ENCODE measurements at regions not wholly inside any gene's neighbourhood (a gene's known extent, or its start where the extent isn't known, plus 50 kb on each side); places are given as distances from the start of the nearest gene placed in this dataset.

DNA sequence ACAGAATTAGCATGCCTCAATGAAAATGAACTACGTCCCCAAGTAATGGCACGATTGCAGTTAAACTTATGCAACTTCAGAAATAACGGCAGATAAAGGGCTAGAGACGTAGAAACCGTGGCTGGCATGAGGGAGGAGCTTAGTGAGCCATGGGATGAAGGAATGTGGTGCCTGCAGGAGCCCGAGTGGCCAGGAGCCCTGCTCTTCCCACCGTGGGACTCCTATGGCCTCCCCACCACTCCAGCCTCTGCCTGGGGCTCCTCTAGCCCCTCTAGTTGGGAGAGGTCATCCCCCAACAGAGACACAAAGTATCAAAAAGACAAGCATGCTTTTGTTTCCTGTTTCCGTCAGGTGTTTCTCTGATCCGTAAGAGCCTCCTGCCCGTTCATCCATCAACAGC, 75.1 kb upstream of the BHLHE23 start:
- DNase-seq (no peak), ATAC-seq (no peak)
- Mint-ChIP-seq H3K27ac (no peak overlapping the region), H3K4me3 (no peak overlapping the region), H3K9me3 (peaks cover 24% of the 10 kb centered on the region), H3K36me3 (ENCODE audit: low read depth) (peaks cover 3% of the 10 kb centered on the region), H3K27me3 (peaks cover 22% of the 10 kb centered on the region), H3K4me1 (no peaks in the 10 kb centered on the region)

DNA sequence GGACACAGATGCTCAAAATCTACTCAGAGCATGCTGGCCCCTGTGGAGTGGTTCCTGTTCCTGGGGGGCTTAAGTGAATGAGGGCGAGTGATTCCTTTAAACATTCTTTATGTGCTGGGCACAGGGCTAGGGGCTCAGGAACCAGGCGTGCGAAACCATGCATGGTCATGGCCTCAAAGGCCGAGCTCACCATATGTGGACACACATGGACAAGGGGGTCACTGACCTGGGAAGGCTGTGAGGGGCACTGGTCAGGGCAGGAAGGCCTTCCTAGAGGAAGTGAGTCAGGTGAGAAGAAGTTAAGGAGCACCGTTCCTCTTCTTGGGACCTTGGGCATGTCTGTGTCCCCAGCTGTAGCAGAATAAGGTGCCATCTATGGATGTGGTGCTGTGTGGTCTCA, 74.6 kb upstream of the BHLHE23 start:
- ATAC-seq (no peak), DNase-seq (no peak)
- Mint-ChIP-seq H3K9me3 (peaks cover 29% of the 10 kb centered on the region), H3K4me3 (no peak overlapping the region), H3K4me1 (no peaks in the 10 kb centered on the region), H3K36me3 (ENCODE audit: low read depth) (peaks cover 3% of the 10 kb centered on the region), H3K27ac (no peak overlapping the region), H3K27me3 (peaks cover 24% of the 10 kb centered on the region)

DNA sequence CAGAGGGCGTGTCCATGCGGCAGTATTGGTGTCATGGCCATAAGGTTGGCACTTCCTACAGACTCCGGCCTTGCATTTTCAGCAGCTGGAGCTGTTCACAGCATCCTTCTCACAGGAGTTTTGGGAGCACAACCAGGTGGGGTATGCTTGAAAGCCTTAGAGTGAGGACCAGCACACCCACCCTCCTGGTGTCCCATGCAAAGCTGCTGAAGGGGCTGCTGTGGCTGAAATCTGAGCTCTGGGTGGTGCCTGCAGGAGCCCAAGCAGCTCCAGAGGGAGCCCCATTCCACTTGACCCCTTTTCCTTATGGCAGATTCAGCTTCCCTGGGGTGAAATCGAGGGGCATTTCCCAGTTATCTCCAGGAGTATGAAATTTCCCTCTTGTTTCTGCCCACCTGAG, 74.0 kb upstream of the BHLHE23 start:
- Mint-ChIP-seq H3K27me3 (peaks cover 27% of the 10 kb centered on the region), H3K9me3 (peaks cover 33% of the 10 kb centered on the region), H3K4me1 (no peaks in the 10 kb centered on the region), H3K27ac (no peak overlapping the region), H3K36me3 (ENCODE audit: low read depth) (peaks cover 3% of the 10 kb centered on the region), H3K4me3 (no peak overlapping the region)
- ATAC-seq = no peak
- DNase-seq = no peak

DNA sequence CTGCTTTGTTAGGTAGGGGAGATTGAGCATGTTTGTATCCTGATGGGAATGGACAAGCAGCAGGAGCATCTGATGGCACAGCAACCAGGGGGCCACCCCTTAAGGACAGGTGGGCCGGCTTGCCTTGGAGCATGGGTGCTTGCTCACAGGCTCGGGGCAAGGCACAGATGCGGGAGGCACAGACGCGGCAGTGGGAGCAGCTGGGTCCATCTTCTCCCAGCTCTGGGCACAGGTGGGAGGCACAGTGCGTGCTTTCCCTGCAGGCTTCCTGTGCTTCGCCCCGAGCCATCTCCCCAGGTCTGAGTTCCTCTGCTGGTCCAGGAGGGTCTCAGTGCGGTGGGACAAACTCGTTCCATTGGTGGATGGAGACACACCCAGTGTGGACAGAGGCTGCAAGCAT, 73.6 kb upstream of the BHLHE23 start:
- ATAC-seq (no peak), DNase-seq (no peak)
- Mint-ChIP-seq H3K4me3 (no peak overlapping the region), H3K4me1 (no peaks in the 10 kb centered on the region), H3K27ac (no peak overlapping the region), H3K36me3 (ENCODE audit: low read depth) (peaks cover 3% of the 10 kb centered on the region), H3K27me3 (peaks cover 29% of the 10 kb centered on the region), H3K9me3 (peaks cover 33% of the 10 kb centered on the region)

DNA sequence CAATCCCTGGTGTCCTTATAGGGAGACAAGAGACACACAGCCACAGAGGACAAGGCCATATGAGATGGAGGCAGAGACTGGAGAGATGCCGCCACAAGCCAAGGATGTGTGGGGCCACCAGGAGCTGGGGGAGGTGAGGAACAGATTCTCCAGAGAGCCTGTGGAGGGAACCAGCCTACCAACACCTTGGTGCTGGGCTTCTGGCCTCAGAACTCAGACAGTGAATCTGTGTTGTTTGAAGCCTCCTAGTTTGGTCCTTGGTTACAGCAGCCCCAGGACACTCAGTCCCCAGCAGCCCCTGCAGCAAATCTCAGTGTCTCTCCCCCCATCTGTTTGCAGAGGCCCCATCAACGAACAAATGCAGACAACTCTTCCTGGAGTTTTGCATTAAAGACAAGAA, 73.2 kb upstream of the BHLHE23 start:
- no peak overlapping the region for H3K4me3 Mint-ChIP-seq
- H3K9me3 Mint-ChIP-seq = peaks cover 33% of the 10 kb centered on the region
- H3K4me1 Mint-ChIP-seq = no peaks in the 10 kb centered on the region
- H3K27ac Mint-ChIP-seq = no peak overlapping the region
- peaks cover 27% of the 10 kb centered on the region for H3K27me3 Mint-ChIP-seq
- peaks cover 3% of the 10 kb centered on the region for H3K36me3 Mint-ChIP-seq (ENCODE audit: low read depth)
- ATAC-seq (no peak), DNase-seq (no peak)

DNA sequence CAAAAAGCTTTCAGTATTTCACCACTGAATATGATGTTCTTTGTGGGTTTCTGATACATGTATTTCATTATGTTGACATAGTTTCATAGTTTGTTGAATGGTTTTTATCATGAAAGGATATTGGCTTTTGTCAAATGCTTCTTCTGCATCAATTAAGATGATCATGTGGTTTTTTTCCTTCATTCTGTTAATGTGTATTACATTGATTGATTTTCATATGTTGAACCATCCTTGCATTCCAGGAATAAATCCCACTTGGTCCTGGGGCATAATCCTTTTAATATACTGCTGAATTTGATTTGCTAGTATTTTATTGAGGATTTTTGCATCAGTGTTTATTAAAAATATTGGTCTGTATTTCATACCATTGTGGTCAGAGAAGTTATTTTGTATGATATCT, 70.9 kb upstream of the BHLHE23 start:
- Mint-ChIP-seq H3K36me3 (ENCODE audit: low read depth) (peaks cover 3% of the 10 kb centered on the region), H3K27me3 (peaks cover 33% of the 10 kb centered on the region), H3K9me3 (peaks cover 33% of the 10 kb centered on the region), H3K4me1 (peaks cover 1% of the 10 kb centered on the region), H3K27ac (no peak overlapping the region), H3K4me3 (no peak overlapping the region)
- DNase-seq = no peak
- ATAC-seq = no peak

DNA sequence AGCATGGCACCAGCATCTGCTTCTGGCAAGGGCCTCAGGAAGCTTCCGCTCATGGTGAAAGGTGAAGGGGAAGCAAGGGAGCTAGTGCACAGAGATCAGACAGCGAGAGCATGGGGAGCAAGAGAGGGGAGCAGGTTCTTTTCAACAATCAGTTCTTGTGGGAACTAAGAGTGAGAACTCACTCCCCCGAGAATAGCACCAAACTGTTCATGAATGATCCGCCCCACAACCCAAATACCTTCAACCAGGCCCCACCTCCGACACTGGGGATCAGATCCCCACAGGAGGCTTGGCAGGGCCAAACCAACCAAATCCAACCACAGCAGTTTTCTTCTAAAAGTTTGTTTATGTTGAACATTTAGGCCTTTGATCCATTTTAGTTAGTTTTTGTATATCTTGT, 69.7 kb upstream of the BHLHE23 start:
- Mint-ChIP-seq H3K4me3 (no peak overlapping the region), H3K4me1 (peaks cover 4% of the 10 kb centered on the region), H3K27ac (no peak overlapping the region), H3K9me3 (peaks cover 33% of the 10 kb centered on the region), H3K36me3 (ENCODE audit: low read depth) (peaks cover 3% of the 10 kb centered on the region), H3K27me3 (peaks cover 31% of the 10 kb centered on the region)
- no peak for ATAC-seq
- DNase-seq = no peak

DNA sequence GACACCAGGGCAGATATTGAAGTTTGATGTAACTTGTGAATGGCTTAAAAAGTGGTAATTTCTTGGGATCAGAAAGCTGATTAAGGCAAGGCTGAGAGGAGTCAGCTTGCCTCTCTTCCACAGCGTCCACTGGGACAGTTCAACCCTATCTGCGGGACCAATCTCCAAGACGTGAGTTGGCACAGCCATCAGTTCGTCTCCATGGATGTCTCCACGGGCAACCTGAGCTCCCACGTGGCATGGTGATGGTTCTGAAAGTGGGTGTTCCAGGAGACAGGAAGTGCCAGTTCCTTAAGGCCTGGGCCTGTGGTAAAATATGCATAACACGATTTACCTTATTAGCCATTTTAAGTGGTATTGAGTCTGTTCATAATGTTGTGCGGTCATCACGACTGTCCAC, 67.9 kb upstream of the BHLHE23 start:
- H3K27me3 Mint-ChIP-seq = peaks cover 42% of the 10 kb centered on the region
- ATAC-seq = no peak

DNA sequence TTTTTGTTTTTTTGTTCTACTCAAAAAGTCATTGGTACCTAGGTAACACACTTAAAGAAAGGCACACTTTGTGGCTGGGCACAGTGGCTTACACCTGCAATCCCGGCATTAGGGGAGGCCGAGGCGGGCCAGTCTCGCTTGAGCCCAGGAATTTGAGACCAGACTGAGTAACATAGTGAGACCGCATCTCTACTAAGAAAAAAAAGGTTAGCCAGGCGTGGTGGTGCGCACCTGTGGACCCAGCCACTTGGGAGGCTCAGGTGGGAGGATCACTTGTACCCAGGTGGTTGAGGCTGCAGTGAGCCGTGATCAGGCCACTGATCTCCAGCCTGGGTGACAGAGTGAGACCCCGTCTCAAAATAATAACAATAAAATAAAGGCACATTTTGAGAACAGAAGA, 67.4 kb upstream of the BHLHE23 start:
- Mint-ChIP-seq H3K4me1 (peaks cover 4% of the 10 kb centered on the region), H3K36me3 (ENCODE audit: low read depth) (peaks cover 3% of the 10 kb centered on the region), H3K27me3 (peaks cover 42% of the 10 kb centered on the region), H3K4me3 (no peak overlapping the region), H3K9me3 (peaks cover 29% of the 10 kb centered on the region), H3K27ac (no peak overlapping the region)
- DNase-seq = no peak
- ATAC-seq = no peak

More for the DNA sequence above, 67.9 kb upstream of the BHLHE23 start:
- no peak overlapping the region for H3K27ac Mint-ChIP-seq
- DNase-seq = no peak
- H3K36me3 Mint-ChIP-seq (ENCODE audit: low read depth) = peaks cover 3% of the 10 kb centered on the region
- peaks cover 4% of the 10 kb centered on the region for H3K4me1 Mint-ChIP-seq
- H3K9me3 Mint-ChIP-seq = peaks cover 30% of the 10 kb centered on the region
- H3K4me3 Mint-ChIP-seq = no peak overlapping the region

DNA sequence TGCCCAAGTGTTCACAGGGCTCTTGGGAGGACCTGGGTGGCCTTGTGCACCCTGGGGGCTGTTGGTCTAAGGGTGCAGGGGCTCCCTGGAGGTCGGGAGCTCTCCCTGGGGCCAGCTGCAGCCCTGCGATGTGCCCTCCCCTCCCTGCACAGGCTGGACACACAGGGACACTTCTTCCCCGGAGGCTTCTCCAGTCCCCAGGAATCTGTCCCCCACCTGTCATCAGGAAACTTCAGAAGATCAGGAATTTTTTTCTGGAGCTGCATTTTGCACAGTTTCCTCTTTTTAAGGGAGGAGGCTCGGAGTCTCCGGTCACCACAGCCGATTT, 66.9 kb upstream of the BHLHE23 start:
- no peak overlapping the region for H3K4me3 Mint-ChIP-seq
- H3K4me1 Mint-ChIP-seq = peaks cover 4% of the 10 kb centered on the region
- ATAC-seq (no peak), DNase-seq (no peak)
- H3K36me3 Mint-ChIP-seq (ENCODE audit: low read depth) = peaks cover 3% of the 10 kb centered on the region
- peaks cover 27% of the 10 kb centered on the region for H3K9me3 Mint-ChIP-seq
- no peak overlapping the region for H3K27ac Mint-ChIP-seq
- peaks cover 43% of the 10 kb centered on the region for H3K27me3 Mint-ChIP-seq

DNA sequence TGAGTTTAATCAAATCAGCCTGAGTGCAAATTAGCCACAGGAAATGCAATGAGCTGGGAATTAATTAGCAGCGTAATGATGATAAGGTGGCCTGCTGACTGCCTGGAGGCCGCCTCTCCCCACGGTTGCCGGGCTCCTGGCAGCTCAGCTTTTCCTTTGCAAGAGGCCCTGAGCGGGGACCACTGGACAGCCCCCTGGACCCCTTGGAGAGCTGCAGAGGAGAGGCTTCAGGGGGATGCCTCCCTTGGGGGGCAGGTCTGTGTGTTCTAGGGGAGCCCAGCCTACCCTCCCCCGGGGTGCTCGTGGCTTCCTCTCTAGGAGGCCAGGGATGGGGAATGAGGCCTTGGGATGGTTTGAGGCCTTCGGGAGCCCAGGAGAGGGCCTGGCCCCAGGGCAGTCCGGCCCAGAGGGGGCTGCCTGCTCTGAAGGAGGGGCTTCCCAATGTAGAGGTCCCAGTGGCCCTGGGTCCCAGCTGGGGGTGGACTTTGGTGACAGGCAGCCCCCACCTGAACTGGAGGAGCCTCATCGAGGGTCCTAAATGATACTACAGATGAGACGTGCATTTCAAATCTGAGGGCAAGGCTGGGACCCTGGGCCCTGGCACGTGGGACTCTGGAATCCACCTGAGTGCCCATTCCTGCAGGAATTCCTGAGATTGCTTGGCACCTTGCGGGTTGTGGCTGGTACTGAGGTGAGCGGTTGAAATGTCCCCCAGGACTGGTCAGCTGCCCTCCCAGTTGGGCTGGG, 66.4 kb upstream of the BHLHE23 start:
- Mint-ChIP-seq H3K27me3 (peaks cover 40% of the 10 kb centered on the region), H3K4me3 (no peak overlapping the region), H3K27ac (no peak overlapping the region)

DNA sequence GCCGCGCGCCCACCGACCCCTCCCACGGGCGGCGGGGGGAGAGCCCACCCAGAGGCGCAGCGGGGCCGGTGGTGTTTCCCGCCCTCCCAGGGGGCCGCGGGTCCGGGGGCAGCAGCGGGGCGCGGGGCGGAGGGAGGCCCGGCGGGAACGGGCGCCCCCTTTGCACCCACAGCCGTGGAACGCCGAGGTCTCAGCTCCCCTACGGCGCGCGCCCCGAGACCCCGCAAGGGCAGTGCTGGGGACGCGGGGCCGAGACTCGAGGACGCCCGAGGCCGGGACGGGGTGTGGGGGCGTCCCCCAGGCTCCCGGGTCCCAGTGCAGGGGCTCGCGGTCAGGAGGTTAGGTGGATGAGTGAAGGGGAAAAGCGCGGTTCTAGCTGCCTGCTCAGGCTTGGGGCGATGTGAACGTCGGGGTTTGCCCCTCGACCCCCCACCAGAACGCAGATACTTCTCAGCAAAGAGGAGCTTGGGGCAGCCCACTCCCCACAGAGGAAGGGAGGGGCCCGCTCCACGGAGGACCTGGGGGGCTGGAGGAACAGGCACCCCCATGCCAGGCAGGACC, 65.5 kb upstream of the BHLHE23 start:
- Mint-ChIP-seq H3K27ac (no peak overlapping the region), H3K9me3 (peaks cover 13% of the 10 kb centered on the region), H3K4me3 (no peak overlapping the region), H3K4me1 (peaks cover 4% of the 10 kb centered on the region), H3K27me3 (peaks cover 39% of the 10 kb centered on the region), H3K36me3 (ENCODE audit: low read depth) (no peaks in the 10 kb centered on the region)
- no peak for DNase-seq
- no peak for ATAC-seq

More for the DNA sequence above, 66.4 kb upstream of the BHLHE23 start:
- no peak for ATAC-seq
- Mint-ChIP-seq H3K9me3 (peaks cover 22% of the 10 kb centered on the region), H3K4me1 (peaks cover 4% of the 10 kb centered on the region), H3K36me3 (ENCODE audit: low read depth) (no peaks in the 10 kb centered on the region)
- DNase-seq = no peak

DNA sequence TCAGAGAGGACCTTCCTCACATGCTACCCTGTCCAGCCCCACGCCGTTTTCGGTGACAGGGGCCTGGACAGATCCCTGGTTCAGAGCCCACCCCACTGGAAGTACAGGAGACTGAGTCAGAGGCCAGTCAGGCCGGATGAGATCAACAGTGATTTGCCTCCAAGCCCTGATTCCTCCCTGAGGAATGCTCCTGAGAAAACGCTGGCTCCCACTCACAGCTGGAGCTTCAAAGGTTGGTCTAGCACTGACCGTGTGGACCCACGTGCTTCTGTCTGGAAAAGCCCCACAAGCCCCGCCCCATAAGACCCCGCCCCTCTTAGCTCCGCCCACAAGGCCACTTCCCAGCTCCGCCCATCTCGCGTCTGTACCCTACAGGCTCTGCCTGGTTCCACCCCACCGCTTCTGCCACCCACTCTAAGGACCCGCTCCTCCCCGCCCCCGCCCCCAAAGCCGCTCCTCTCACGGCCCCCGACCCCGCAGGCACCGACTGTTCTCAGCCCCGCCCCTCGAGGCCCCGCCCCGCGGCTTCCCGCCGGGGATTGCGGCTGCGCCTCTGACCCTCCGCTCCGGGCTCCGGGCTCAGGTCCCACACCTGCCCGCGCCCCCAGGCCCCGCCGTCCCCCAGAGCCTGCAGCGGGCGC, 64.9 kb upstream of the BHLHE23 start:
- peaks cover 39% of the 10 kb centered on the region for H3K27me3 Mint-ChIP-seq
- H3K4me3 Mint-ChIP-seq = no peak overlapping the region
- peaks cover 7% of the 10 kb centered on the region for H3K9me3 Mint-ChIP-seq
- DNase-seq (peak; percentile 31), ATAC-seq (peak; percentile 53)
- no peaks in the 10 kb centered on the region for H3K36me3 Mint-ChIP-seq (ENCODE audit: low read depth)
- H3K27ac Mint-ChIP-seq = no peak overlapping the region
- peaks cover 4% of the 10 kb centered on the region for H3K4me1 Mint-ChIP-seq

DNA sequence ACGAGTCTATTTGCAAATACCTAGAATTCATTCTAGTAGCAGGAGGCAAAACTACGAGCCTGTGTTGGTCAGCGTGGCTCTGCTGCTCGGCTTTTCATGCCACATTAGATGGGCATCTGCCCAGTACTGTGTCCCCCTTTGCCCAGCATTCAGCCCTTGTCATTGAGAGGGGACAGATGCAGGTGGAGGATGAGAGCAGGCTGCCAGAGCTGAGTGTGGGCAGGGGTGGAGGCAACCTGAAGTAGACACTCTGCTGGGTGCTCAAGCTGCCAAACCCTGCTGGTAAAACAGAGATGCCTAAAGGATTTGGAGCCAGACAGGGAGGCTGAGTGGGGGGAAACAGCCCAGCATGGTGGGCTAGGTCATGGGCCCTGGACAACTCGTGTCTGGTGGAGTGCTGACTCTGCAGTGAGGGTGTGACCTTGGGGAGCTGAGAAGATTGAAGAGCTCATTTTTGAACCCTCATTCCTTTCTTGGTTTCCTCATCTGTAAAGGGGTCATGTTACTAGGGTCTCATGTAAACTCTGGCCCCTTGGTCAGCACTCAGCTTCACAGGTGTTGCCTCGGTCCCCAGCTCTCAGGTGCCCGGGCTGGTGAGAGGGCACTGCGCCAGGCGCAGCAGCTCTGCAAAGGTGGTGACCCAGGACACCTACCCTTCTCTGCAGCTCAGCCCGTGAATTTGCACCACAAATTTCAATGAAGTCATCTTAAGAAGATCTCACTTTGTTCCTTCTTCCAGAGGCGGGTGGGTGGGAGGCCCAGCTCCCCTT, 64.2 kb upstream of the BHLHE23 start:
- no peak for ATAC-seq
- peaks cover 36% of the 10 kb centered on the region for H3K27me3 Mint-ChIP-seq
- no peak overlapping the region for H3K4me3 Mint-ChIP-seq
- H3K9me3 Mint-ChIP-seq = no peaks in the 10 kb centered on the region
- no peaks in the 10 kb centered on the region for H3K36me3 Mint-ChIP-seq (ENCODE audit: low read depth)
- DNase-seq = no peak
- peaks cover 4% of the 10 kb centered on the region for H3K4me1 Mint-ChIP-seq
- no peak overlapping the region for H3K27ac Mint-ChIP-seq

DNA sequence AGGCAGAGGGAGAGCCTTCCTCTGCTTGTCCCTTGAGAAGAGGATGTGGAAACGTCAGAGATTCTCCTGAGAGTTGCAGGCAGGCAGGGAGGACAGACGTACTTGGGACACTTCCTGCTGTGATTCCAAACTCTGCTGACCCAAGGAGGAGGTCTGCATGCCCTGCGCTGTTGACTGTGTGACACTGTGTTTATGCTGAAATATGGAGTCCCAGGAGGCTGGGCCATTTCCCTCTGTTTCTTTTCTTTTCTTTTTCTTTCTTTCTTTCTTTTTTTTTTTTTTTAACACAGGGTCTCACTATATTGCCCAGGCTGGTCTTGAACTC, 63.5 kb upstream of the BHLHE23 start:
- Mint-ChIP-seq H3K27me3 (peaks cover 34% of the 10 kb centered on the region), H3K27ac (no peak overlapping the region), H3K9me3 (no peaks in the 10 kb centered on the region), H3K4me3 (no peak overlapping the region), H3K4me1 (peaks cover 4% of the 10 kb centered on the region), H3K36me3 (ENCODE audit: low read depth) (no peaks in the 10 kb centered on the region)
- ATAC-seq (no peak), DNase-seq (no peak)

Data from activated naive CD8-positive, alpha-beta T cell treated with anti-CD3 and anti-CD28 coated beads, Interleukin-2, amount 50 U/mL, for 24 hours (primary cell).